WTC11 (cell line): ENCODE measurements at regions not wholly inside any gene's neighbourhood (a gene's known extent, or its start where the extent isn't known, plus 50 kb on each side); places are given as distances from the start of the nearest gene placed in this dataset.

Experiments
- ATAC-seq: fragments of 200-7000 bp; cut with Tn5 transposase; 2 replicates; pipeline ENCODE4 v1.10.0; 2021; ENCODE audit warnings: mild to moderate bottlenecking, moderate library complexity
- CTCF ChIA-PET: fragments of 300-600 bp; sonication (Branson Sonifier 250); formaldehyde crosslinking; loops from one replicate; lab custom pipeline; 2021; ENCODE audit warnings: antibody characterized with exemption; lab: Charles Lee
- POLR2A ChIA-PET: fragments of 350-600 bp; sonication (Branson Sonifier 250); formaldehyde crosslinking; loops from one replicate; lab custom pipeline; 2021; ENCODE audit warnings: antibody characterized with exemption; lab: Charles Lee
- DNase-seq: peaks from one replicate; pipeline ENCODE4 v3.0.0; 2021; ENCODE audit warnings: low spot score
- H3K27ac Mint-ChIP-seq: 2 replicates; pipeline ENCODE4 v1.8.0; 2021; ENCODE audit warnings: mixed read lengths
- H3K27me3 Mint-ChIP-seq: 2 replicates; pipeline ENCODE4 v1.8.0; 2021; ENCODE audit warnings: low read depth, mild to moderate bottlenecking, moderate library complexity, mixed read lengths
- H3K36me3 Mint-ChIP-seq: 2 replicates; pipeline ENCODE4 v1.8.0; 2021; ENCODE audit warnings: mixed read lengths
- H3K4me1 Mint-ChIP-seq: 2 replicates; pipeline ENCODE4 v1.8.0; 2022; ENCODE audit warnings: mixed read lengths
- H3K4me3 Mint-ChIP-seq: 2 replicates; pipeline ENCODE4 v1.8.0; 2021; ENCODE audit warnings: mild to moderate bottlenecking, moderate library complexity, mixed read lengths
- H3K9me3 Mint-ChIP-seq: 2 replicates; pipeline ENCODE4 v1.8.0; 2021; ENCODE audit warnings: mixed read lengths
- CBFB ChIP-seq: sonication (generic); formaldehyde crosslinking; IDR thresholded peaks from 2 replicates; pipeline ENCODE4 v1.8.1; 2022; ENCODE audit warnings: mild to moderate bottlenecking, low read depth, missing genetic modification reagents
- ELF4 ChIP-seq: sonication (generic); formaldehyde crosslinking; IDR thresholded peaks from 2 replicates; pipeline ENCODE4 v1.8.1; 2022; ENCODE audit warnings: low read depth, mild to moderate bottlenecking, moderate library complexity, missing genetic modification reagents
- ERG ChIP-seq: fragments of 250-450 bp; sonication (Bioruptor Pico); IDR thresholded peaks from 2 replicates; pipeline ENCODE4 v1.8.0; 2021; ENCODE audit warnings: mild to moderate bottlenecking
- ESRRA ChIP-seq: sonication (generic); formaldehyde crosslinking; IDR thresholded peaks from 2 replicates; pipeline ENCODE4 v1.8.1; 2022; ENCODE audit warnings: mild to moderate bottlenecking, missing genetic modification reagents, borderline replicate concordance
- ETV6 ChIP-seq: sonication (generic); formaldehyde crosslinking; IDR thresholded peaks from 2 replicates; pipeline ENCODE4 v1.8.1; 2022; ENCODE audit warnings: mild to moderate bottlenecking, missing genetic modification reagents
- FOXJ3 ChIP-seq: sonication (generic); formaldehyde crosslinking; IDR thresholded peaks from 2 replicates; pipeline ENCODE4 v1.9.0; 2021; ENCODE audit warnings: missing genetic modification reagents, mild to moderate bottlenecking, borderline replicate concordance
- GABPB1 ChIP-seq: sonication (generic); formaldehyde crosslinking; IDR thresholded peaks from 2 replicates; pipeline ENCODE4 v1.8.1; 2023; ENCODE audit warnings: mild to moderate bottlenecking, missing genetic modification reagents
- HMGA2 ChIP-seq: fragments of 250-450 bp; sonication (Bioruptor Pico); IDR thresholded peaks from 2 replicates; pipeline ENCODE4 v1.4.0; 2021; ENCODE audit warnings: mild to moderate bottlenecking, moderate library complexity
- JAZF1 ChIP-seq: fragments of 250-450 bp; sonication (Bioruptor Pico); IDR thresholded peaks from 2 replicates; pipeline ENCODE4 v1.9.0; 2021; ENCODE audit warnings: moderate library complexity, mild to moderate bottlenecking, inconsistent platforms
- PRRX2 ChIP-seq: fragments of 250-450 bp; sonication (Bioruptor Pico); IDR thresholded peaks from 2 replicates; pipeline ENCODE4 v1.8.0; 2021; ENCODE audit warnings: mild to moderate bottlenecking
- TCF7 ChIP-seq: sonication (generic); formaldehyde crosslinking; IDR thresholded peaks from 2 replicates; pipeline ENCODE4 v1.8.0; 2022; ENCODE audit warnings: mild to moderate bottlenecking, low read depth, missing genetic modification reagents, moderate library complexity
- TEAD1 ChIP-seq: sonication (generic); formaldehyde crosslinking; IDR thresholded peaks from 2 replicates; pipeline ENCODE4 v1.8.0; 2022; ENCODE audit warnings: mild to moderate bottlenecking, missing genetic modification reagents
- TP53 ChIP-seq: sonication (generic); formaldehyde crosslinking; IDR thresholded peaks from 2 replicates; pipeline ENCODE4 v1.8.1; 2023; ENCODE audit warnings: mild to moderate bottlenecking, missing genetic modification reagents
- USF2 ChIP-seq: sonication (generic); formaldehyde crosslinking; IDR thresholded peaks from 2 replicates; pipeline ENCODE4 v1.8.1; 2023; ENCODE audit warnings: mild to moderate bottlenecking, missing genetic modification reagents, moderate library complexity
- ZNF263 ChIP-seq: sonication (generic); formaldehyde crosslinking; IDR thresholded peaks from 2 replicates; pipeline ENCODE4 v1.8.1; 2022; ENCODE audit warnings: low read depth, mild to moderate bottlenecking, moderate library complexity, missing genetic modification reagents
- ZNF317 ChIP-seq: sonication (generic); formaldehyde crosslinking; IDR thresholded peaks from 2 replicates; pipeline ENCODE4 v1.8.1; 2023; ENCODE audit warnings: low read depth, mild to moderate bottlenecking, moderate library complexity, missing genetic modification reagents, borderline replicate concordance
- ZNF671 ChIP-seq: fragments of 250-450 bp; sonication (Bioruptor Pico); IDR thresholded peaks from 2 replicates; pipeline ENCODE4 v1.8.0; 2021; ENCODE audit warnings: mild to moderate bottlenecking
- TF ChIP-seq, protein P1 (sequence below): sonication (generic); formaldehyde crosslinking; IDR thresholded peaks from 2 replicates; pipeline ENCODE4 v1.8.1; 2022; ENCODE audit warnings: mild to moderate bottlenecking, missing genetic modification reagents, moderate library complexity, borderline replicate concordance
- TF ChIP-seq, protein P2 (sequence below): fragments of 250-450 bp; sonication (Bioruptor Pico); IDR thresholded peaks from 2 replicates; pipeline ENCODE4 v1.9.0; 2021; ENCODE audit warnings: mild to moderate bottlenecking
- TF ChIP-seq, protein P3 (sequence below): sonication (generic); formaldehyde crosslinking; IDR thresholded peaks from 2 replicates; pipeline ENCODE4 v1.8.1; 2022; ENCODE audit warnings: missing genetic modification reagents, borderline replicate concordance
- TF ChIP-seq, protein P4 (sequence below): fragments of 250-450 bp; sonication (Bioruptor Pico); IDR thresholded peaks from 2 replicates; pipeline ENCODE4 v1.9.0; 2021; ENCODE audit warnings: moderate library complexity, mild to moderate bottlenecking, inconsistent platforms, borderline replicate concordance
- TF ChIP-seq, protein P5 (sequence below): sonication (generic); formaldehyde crosslinking; IDR thresholded peaks from 2 replicates; pipeline ENCODE4 v1.8.0; 2023; ENCODE audit warnings: missing genetic modification reagents

DNA sequence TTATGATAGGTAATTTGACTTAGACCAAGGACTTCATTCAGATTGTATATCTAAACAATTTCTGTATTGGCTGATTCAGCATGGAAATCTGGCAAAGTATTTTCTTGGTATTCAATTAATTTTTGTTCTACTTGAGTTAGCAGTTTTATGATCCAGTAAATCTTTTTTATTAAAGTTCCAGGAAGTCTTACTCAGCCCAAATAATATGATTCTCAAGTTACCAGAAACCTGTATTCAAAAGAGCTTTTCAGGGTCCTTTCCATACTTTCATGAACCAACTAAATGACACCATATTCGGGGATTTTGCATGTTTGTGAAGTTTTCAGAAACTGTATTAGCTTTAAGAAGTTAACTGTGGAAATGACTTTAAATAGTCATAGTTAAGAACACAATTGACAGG is 662.6 kb downstream of the LRFN5 start:
- ATAC-seq (no peak), DNase-seq (no peak)
- ChIA-PET POLR2A (interaction anchor here (0.6 kb wide), 1 partner anchor 87 kb away, joined by 3 read pairs; no protein-coding TSS in a partner anchor), CTCF (no interaction called here)
- TF ChIP-seq PRRX2 (CRISPR knock-in tag) (no peak), ZNF317 (CRISPR knock-in tag) (no peak), ELF4 (CRISPR knock-in tag) (no peak), TP53 (no peak), HMGA2 (CRISPR knock-in tag) (no peak), TEAD1 (CRISPR knock-in tag) (no peak)
- TF ChIP-seq, protein P1, sequence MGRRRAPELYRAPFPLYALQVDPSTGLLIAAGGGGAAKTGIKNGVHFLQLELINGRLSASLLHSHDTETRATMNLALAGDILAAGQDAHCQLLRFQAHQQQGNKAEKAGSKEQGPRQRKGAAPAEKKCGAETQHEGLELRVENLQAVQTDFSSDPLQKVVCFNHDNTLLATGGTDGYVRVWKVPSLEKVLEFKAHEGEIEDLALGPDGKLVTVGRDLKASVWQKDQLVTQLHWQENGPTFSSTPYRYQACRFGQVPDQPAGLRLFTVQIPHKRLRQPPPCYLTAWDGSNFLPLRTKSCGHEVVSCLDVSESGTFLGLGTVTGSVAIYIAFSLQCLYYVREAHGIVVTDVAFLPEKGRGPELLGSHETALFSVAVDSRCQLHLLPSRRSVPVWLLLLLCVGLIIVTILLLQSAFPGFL (CRISPR knock-in tag), result no peak
- TF ChIP-seq, protein P2, sequence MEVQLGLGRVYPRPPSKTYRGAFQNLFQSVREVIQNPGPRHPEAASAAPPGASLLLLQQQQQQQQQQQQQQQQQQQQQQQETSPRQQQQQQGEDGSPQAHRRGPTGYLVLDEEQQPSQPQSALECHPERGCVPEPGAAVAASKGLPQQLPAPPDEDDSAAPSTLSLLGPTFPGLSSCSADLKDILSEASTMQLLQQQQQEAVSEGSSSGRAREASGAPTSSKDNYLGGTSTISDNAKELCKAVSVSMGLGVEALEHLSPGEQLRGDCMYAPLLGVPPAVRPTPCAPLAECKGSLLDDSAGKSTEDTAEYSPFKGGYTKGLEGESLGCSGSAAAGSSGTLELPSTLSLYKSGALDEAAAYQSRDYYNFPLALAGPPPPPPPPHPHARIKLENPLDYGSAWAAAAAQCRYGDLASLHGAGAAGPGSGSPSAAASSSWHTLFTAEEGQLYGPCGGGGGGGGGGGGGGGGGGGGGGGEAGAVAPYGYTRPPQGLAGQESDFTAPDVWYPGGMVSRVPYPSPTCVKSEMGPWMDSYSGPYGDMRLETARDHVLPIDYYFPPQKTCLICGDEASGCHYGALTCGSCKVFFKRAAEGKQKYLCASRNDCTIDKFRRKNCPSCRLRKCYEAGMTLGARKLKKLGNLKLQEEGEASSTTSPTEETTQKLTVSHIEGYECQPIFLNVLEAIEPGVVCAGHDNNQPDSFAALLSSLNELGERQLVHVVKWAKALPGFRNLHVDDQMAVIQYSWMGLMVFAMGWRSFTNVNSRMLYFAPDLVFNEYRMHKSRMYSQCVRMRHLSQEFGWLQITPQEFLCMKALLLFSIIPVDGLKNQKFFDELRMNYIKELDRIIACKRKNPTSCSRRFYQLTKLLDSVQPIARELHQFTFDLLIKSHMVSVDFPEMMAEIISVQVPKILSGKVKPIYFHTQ (CRISPR knock-in tag), result no peak
- TF ChIP-seq, protein P3, sequence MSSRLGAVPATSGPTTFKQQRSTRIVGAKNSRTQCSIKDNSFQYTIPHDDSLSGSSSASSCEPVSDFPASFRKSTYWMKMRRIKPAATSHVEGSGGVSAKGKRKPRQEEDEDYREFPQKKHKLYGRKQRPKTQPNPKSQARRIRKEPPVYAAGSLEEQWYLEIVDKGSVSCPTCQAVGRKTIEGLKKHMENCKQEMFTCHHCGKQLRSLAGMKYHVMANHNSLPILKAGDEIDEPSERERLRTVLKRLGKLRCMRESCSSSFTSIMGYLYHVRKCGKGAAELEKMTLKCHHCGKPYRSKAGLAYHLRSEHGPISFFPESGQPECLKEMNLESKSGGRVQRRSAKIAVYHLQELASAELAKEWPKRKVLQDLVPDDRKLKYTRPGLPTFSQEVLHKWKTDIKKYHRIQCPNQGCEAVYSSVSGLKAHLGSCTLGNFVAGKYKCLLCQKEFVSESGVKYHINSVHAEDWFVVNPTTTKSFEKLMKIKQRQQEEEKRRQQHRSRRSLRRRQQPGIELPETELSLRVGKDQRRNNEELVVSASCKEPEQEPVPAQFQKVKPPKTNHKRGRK, result no peak
- peaks cover 15% of the 10 kb centered on the region for H3K36me3 Mint-ChIP-seq
- H3K4me1 Mint-ChIP-seq, result 0 out of 2 replicates have a peak, but pooled peaks cover 3% of the 10 kb centered on the region
- no peak overlapping the region for H3K4me3 Mint-ChIP-seq
- peaks cover 19% of the 10 kb centered on the region for H3K9me3 Mint-ChIP-seq
- no peak overlapping the region for H3K27ac Mint-ChIP-seq
- H3K27me3 Mint-ChIP-seq, result no peaks in the 10 kb centered on the region

GRCh38 chr14:42248131-42248530 is 641.5 kb downstream of the LRFN5 start:
- no peak overlapping the region for H3K4me3 Mint-ChIP-seq
- H3K9me3 Mint-ChIP-seq, result peaks cover 29% of the 10 kb centered on the region
- ChIA-PET POLR2A (interaction anchor here (0.6 kb wide), 1 partner anchor 26 kb away, joined by 3 read pairs; no protein-coding TSS in a partner anchor), CTCF (no interaction called here)
- peaks cover 14% of the 10 kb centered on the region for H3K36me3 Mint-ChIP-seq
- TF ChIP-seq CBFB (CRISPR knock-in tag) (no peak), TCF7 (CRISPR knock-in tag) (no peak), FOXJ3 (CRISPR knock-in tag) (no peak)
- DNase-seq, result no peak
- H3K27me3 Mint-ChIP-seq, result no peaks in the 10 kb centered on the region; the same call in 1 of the 2 replicates
- no peak overlapping the region for H3K27ac Mint-ChIP-seq
- H3K4me1 Mint-ChIP-seq, result no peaks in the 10 kb centered on the region
- no peak for ATAC-seq

GRCh38 chr14:42241101-42241500 is 634.4 kb downstream of the LRFN5 start:
- H3K9me3 Mint-ChIP-seq, result peaks cover 52% of the 10 kb centered on the region
- TF ChIP-seq ERG (no peak), CBFB (CRISPR knock-in tag) (no peak), USF2 (no peak), ETV6 (CRISPR knock-in tag) (no peak), ESRRA (CRISPR knock-in tag) (no peak), JAZF1 (CRISPR knock-in tag) (no peak), GABPB1 (CRISPR knock-in tag) (no peak), ZNF263 (CRISPR knock-in tag) (no peak), ZNF671 (CRISPR knock-in tag) (no peak)
- TF ChIP-seq, protein P4, sequence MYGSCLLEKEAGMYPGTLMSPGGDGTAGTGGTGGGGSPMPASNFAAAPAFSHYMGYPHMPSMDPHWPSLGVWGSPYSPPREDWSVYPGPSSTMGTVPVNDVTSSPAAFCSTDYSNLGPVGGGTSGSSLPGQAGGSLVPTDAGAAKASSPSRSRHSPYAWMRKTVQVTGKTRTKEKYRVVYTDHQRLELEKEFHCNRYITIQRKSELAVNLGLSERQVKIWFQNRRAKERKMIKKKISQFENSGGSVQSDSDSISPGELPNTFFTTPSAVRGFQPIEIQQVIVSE, result no peak
- TF ChIP-seq, protein P5, sequence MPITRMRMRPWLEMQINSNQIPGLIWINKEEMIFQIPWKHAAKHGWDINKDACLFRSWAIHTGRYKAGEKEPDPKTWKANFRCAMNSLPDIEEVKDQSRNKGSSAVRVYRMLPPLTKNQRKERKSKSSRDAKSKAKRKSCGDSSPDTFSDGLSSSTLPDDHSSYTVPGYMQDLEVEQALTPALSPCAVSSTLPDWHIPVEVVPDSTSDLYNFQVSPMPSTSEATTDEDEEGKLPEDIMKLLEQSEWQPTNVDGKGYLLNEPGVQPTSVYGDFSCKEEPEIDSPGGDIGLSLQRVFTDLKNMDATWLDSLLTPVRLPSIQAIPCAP, result no peak
- POLR2A ChIA-PET, result no interaction called here
- peaks cover 30% of the 10 kb centered on the region for H3K36me3 Mint-ChIP-seq
- H3K27me3 Mint-ChIP-seq, result no peaks in the 10 kb centered on the region; the same call in 1 of the 2 replicates
- H3K4me3 Mint-ChIP-seq, result no peak overlapping the region
- H3K4me1 Mint-ChIP-seq, result no peaks in the 10 kb centered on the region
- DNase-seq (no peak), ATAC-seq (no peak)
- no peak overlapping the region for H3K27ac Mint-ChIP-seq
- CTCF ChIA-PET, result no interaction called here
